Mesodermal cell (in vitro differentiated cells): ENCODE measurements at regions not wholly inside any gene's neighbourhood (a gene's known extent, or its start where the extent isn't known, plus 50 kb on each side); places are given as distances from the start of the nearest gene placed in this dataset.
"Not testable (repeated sequence)": the region's sequence is repeated elsewhere in the genome, so short reads cannot be mapped to it uniquely, and the experiment has no call there.

Experiments
- H3K27ac ChIP-seq: 2 replicates; pipeline ENCODE4 v1.7.0; 2013; ENCODE audit warnings: mild to moderate bottlenecking, low read depth, low read length, moderate library complexity; ENCODE audit not compliant: severe bottlenecking
- H3K36me3 ChIP-seq: 2 replicates; pipeline ENCODE4 v1.7.1; 2013; ENCODE audit warnings: mild to moderate bottlenecking, low read length, moderate library complexity; ENCODE audit not compliant: control insufficient read depth, insufficient read depth
- H3K4me1 ChIP-seq: one replicate; pipeline ENCODE4 v1.7.1; 2013; ENCODE audit warnings: mild to moderate bottlenecking, low read length; ENCODE audit not compliant: insufficient read depth, control insufficient read depth, poor library complexity, severe bottlenecking
- H3K4me3 ChIP-seq: 2 replicates; pipeline ENCODE4 v1.7.0; 2013; ENCODE audit warnings: low read length, control low read depth, mild to moderate bottlenecking; ENCODE audit not compliant: insufficient read depth, poor library complexity, severe bottlenecking; ENCODE audit errors: extremely low read depth
- H3K9me3 ChIP-seq: 2 replicates; pipeline ENCODE4 v1.7.1; 2013; ENCODE audit warnings: mild to moderate bottlenecking, low read length, moderate library complexity; ENCODE audit not compliant: control insufficient read depth
- WGBS, 2 experiments: methylation state at CpG; one replicate each; pipeline ENCODE4 v1.1.5; 2013; ENCODE audit warnings: missing lambda C conversion rate in 2 of 2; ENCODE audit not compliant: insufficient coverage in 2 of 2; 5-methylcytosine and 5-hydroxymethylcytosine counted together

GRCh38 chr3:159348431-159348830, 546.6 kb downstream of the MFSD1 start:
- Histone ChIP-seq H3K36me3 (no peaks in the 10 kb centered on the region), H3K4me3 (no peak overlapping the region), H3K27ac (no peak overlapping the region), H3K4me1 (no peaks in the 10 kb centered on the region), H3K9me3 (no peaks in the 10 kb centered on the region)
- no CpG with 5 or more reads among the region's 3 CpGs for WGBS, 2 experiments

- Histone ChIP-seq H3K4me1 (peaks cover 7% of the 10 kb centered on the region), H3K27ac (no peak overlapping the region), H3K36me3 (no peaks in the 10 kb centered on the region), H3K9me3 (no peaks in the 10 kb centered on the region), H3K4me3 (no peak overlapping the region)
- WGBS, 2 experiments: 67% methylated on average over 1 of the region's 1 CpG; no CpG with 5 or more reads in 1 of the 2 experiments
Observed at GRCh38 chr3:159356606-159357005, 554.8 kb downstream of the MFSD1 start.

- H3K9me3 ChIP-seq: no peaks in the 10 kb centered on the region
- WGBS, 2 experiments: no CpG with 5 or more reads among the region's 1 CpG
- H3K4me3 ChIP-seq: no peak overlapping the region
Observed at GRCh38 chr3:159364511-159364910, 562.7 kb downstream of the MFSD1 start.

GRCh38 chr3:159366476-159366875, 564.6 kb downstream of the MFSD1 start:
- Histone ChIP-seq H3K27ac (no peak overlapping the region), H3K4me3 (no peak overlapping the region), H3K36me3 (no peaks in the 10 kb centered on the region), H3K4me1 (no peaks in the 10 kb centered on the region), H3K9me3 (no peaks in the 10 kb centered on the region)

More at GRCh38 chr3:159364511-159364910, 562.7 kb downstream of the MFSD1 start:
- no peak overlapping the region for H3K27ac ChIP-seq
- no peaks in the 10 kb centered on the region for H3K4me1 ChIP-seq
- H3K36me3 ChIP-seq: no peaks in the 10 kb centered on the region

- WGBS, 2 experiments: no CpG with 5 or more reads among the region's 1 CpG
- no peaks in the 10 kb centered on the region for H3K4me1 ChIP-seq
- no peaks in the 10 kb centered on the region for H3K9me3 ChIP-seq
- H3K27ac ChIP-seq: no peak overlapping the region
- no peak overlapping the region for H3K4me3 ChIP-seq
- no peaks in the 10 kb centered on the region for H3K36me3 ChIP-seq
Observed at GRCh38 chr3:159371961-159372360, 570.1 kb downstream of the MFSD1 start.

GRCh38 chr3:159378396-159379194, 576.7 kb downstream of the MFSD1 start:
- no peaks in the 10 kb centered on the region for H3K36me3 ChIP-seq
- H3K9me3 ChIP-seq: no peaks in the 10 kb centered on the region
- H3K27ac ChIP-seq: no peak overlapping the region
- 54% methylated on average over 3 of the region's 4 CpGs; no CpG with 5 or more reads in 1 of the 2 experiments for WGBS, 2 experiments
- no peaks in the 10 kb centered on the region for H3K4me1 ChIP-seq
- no peak overlapping the region for H3K4me3 ChIP-seq

GRCh38 chr3:159380891-159381290, 579.0 kb downstream of the MFSD1 start:
- no peaks in the 10 kb centered on the region for H3K9me3 ChIP-seq
- no peak overlapping the region for H3K27ac ChIP-seq
- H3K4me3 ChIP-seq: no peak overlapping the region
- no peaks in the 10 kb centered on the region for H3K4me1 ChIP-seq
- no peaks in the 10 kb centered on the region for H3K36me3 ChIP-seq
- WGBS, 2 experiments: 83 to 92% methylated on average over 2 of the region's 4 CpGs

- no CpG with 5 or more reads among the region's 1 CpG for WGBS, 2 experiments
Observed at GRCh38 chr3:159390656-159391212, 588.9 kb downstream of the MFSD1 start.

GRCh38 chr3:159397683-159398082, 591.0 kb upstream of the IL12A start:
- not testable (repeated sequence) for H3K36me3 ChIP-seq, H3K27ac ChIP-seq, H3K4me3 ChIP-seq, H3K9me3 ChIP-seq, H3K4me1 ChIP-seq
- WGBS, 2 experiments: 55 to 70% methylated on average over 2 to 4 of the region's 7 CpGs

More at GRCh38 chr3:159390656-159391212, 588.9 kb downstream of the MFSD1 start:
- H3K36me3 ChIP-seq: no peaks in the 10 kb centered on the region
- no peaks in the 10 kb centered on the region for H3K9me3 ChIP-seq
- H3K4me1 ChIP-seq: no peaks in the 10 kb centered on the region
- no peak overlapping the region for H3K27ac ChIP-seq
- H3K4me3 ChIP-seq: no peak overlapping the region

GRCh38 chr3:159401069-159401468, 587.6 kb upstream of the IL12A start:
- Histone ChIP-seq H3K4me1 (no peaks in the 10 kb centered on the region), H3K4me3 (no peak overlapping the region), H3K9me3 (no peaks in the 10 kb centered on the region), H3K36me3 (no peaks in the 10 kb centered on the region), H3K27ac (no peak overlapping the region)
- no CpG with 5 or more reads among the region's 1 CpG for WGBS, 2 experiments

- H3K27ac ChIP-seq, H3K36me3 ChIP-seq, H3K4me1 ChIP-seq, H3K9me3 ChIP-seq, H3K4me3 ChIP-seq: not testable (repeated sequence)
Observed at GRCh38 chr3:159409711-159410110, 578.9 kb upstream of the IL12A start.
